ENCODE measurements at regions not wholly inside any gene's neighbourhood (a gene's known extent, or its start where the extent isn't known, plus 50 kb on each side); places are given as distances from the start of the nearest gene placed in this dataset.
A peak's percentile ranks its signal among the peaks of the same experiment; 100 is the strongest.
"Not testable (repeated sequence)": the region's sequence is repeated elsewhere in the genome, so short reads cannot be mapped to it uniquely, and the experiment has no call there.

- Histone ChIP-seq H3K4me3 (replicated peaks; ENCODE audit: low read depth, low read length) (no peak overlapping the region), H3K36me3 (ENCODE audit: control insufficient read depth, insufficient read depth, low read length) (no peaks in the 10 kb centered on the region), H3K27me3 (replicated peaks; ENCODE audit: control insufficient read depth, insufficient read depth, low read length) (no peaks in the 10 kb centered on the region)
- DNase-seq (ENCODE audit: extremely low read depth, insufficient read length): peak; percentile 13
- TF ChIP-seq CTCF (IDR thresholded peaks at IDR 0.05; ENCODE audit: insufficient read depth, low read length, poor library complexity, severe bottlenecking): no peak
Observed at GRCh38 chr2:48228345-48228684, 86.2 kb upstream of the FOXN2 start.

GRCh38 chr2:48229063-48229462, 85.4 kb upstream of the FOXN2 start:
- no peaks in the 10 kb centered on the region for H3K27me3 ChIP-seq (replicated peaks; ENCODE audit: control insufficient read depth, insufficient read depth, low read length)
- DNase-seq (ENCODE audit: extremely low read depth, insufficient read length): no peak
- no peaks in the 10 kb centered on the region for H3K36me3 ChIP-seq (ENCODE audit: control insufficient read depth, insufficient read depth, low read length)
- H3K4me3 ChIP-seq (replicated peaks; ENCODE audit: low read depth, low read length): no peak overlapping the region
- no peak for TF ChIP-seq CTCF (IDR thresholded peaks at IDR 0.05; ENCODE audit: insufficient read depth, low read length, poor library complexity, severe bottlenecking)

- no peaks in the 10 kb centered on the region for H3K27me3 ChIP-seq (replicated peaks; ENCODE audit: control insufficient read depth, insufficient read depth, low read length)
- no peak for DNase-seq (ENCODE audit: extremely low read depth, insufficient read length)
- no peak for TF ChIP-seq CTCF (IDR thresholded peaks at IDR 0.05; ENCODE audit: insufficient read depth, low read length, poor library complexity, severe bottlenecking)
- H3K4me3 ChIP-seq (replicated peaks; ENCODE audit: low read depth, low read length): no peak overlapping the region
- no peaks in the 10 kb centered on the region for H3K36me3 ChIP-seq (ENCODE audit: control insufficient read depth, insufficient read depth, low read length)
Observed at GRCh38 chr2:48230834-48231233, 83.6 kb upstream of the FOXN2 start.

GRCh38 chr2:48232351-48232750, 82.1 kb upstream of the FOXN2 start:
- no peak for TF ChIP-seq CTCF (IDR thresholded peaks at IDR 0.05; ENCODE audit: insufficient read depth, low read length, poor library complexity, severe bottlenecking)
- Histone ChIP-seq H3K27me3 (replicated peaks; ENCODE audit: control insufficient read depth, insufficient read depth, low read length) (no peaks in the 10 kb centered on the region), H3K4me3 (replicated peaks; ENCODE audit: low read depth, low read length) (no peak overlapping the region), H3K36me3 (ENCODE audit: control insufficient read depth, insufficient read depth, low read length) (no peaks in the 10 kb centered on the region)
- no peak for DNase-seq (ENCODE audit: extremely low read depth, insufficient read length)

DNA sequence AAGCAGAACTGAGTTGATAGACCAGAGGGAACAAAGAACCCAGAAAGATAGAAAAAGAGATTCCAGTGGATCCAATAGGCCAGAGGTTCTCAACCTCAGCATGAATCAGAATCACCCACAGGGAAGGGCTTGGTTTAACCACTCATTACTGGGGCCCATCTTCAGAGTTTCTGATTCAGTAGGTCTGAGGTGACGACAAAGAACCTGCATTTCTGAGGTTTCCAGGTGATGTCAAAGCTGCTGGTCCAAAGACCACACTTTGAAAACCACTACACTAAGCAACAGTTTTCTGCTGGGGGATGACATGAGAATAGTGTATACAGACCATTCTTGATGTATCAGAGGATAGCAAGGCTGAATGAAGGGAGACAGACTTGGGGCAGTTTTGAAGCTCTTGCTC, 81.5 kb upstream of the FOXN2 start:
- Histone ChIP-seq H3K36me3 (ENCODE audit: control insufficient read depth, insufficient read depth, low read length) (no peaks in the 10 kb centered on the region), H3K4me3 (replicated peaks; ENCODE audit: low read depth, low read length) (no peak overlapping the region), H3K27me3 (replicated peaks; ENCODE audit: control insufficient read depth, insufficient read depth, low read length) (no peaks in the 10 kb centered on the region)
- no peak for TF ChIP-seq CTCF (IDR thresholded peaks at IDR 0.05; ENCODE audit: insufficient read depth, low read length, poor library complexity, severe bottlenecking)
- no peak for DNase-seq (ENCODE audit: extremely low read depth, insufficient read length)

- DNase-seq (ENCODE audit: extremely low read depth, insufficient read length); H3K36me3 ChIP-seq (ENCODE audit: control insufficient read depth, insufficient read depth, low read length); H3K27me3 ChIP-seq (replicated peaks; ENCODE audit: control insufficient read depth, insufficient read depth, low read length): not testable (repeated sequence)
Observed at GRCh38 chr2:48233824-48234223, 80.7 kb upstream of the FOXN2 start.

More at GRCh38 chr2:48233824-48234223, 80.7 kb upstream of the FOXN2 start:
- not testable (repeated sequence) for H3K4me3 ChIP-seq (replicated peaks; ENCODE audit: low read depth, low read length)
